ENCODE measurements at regions not wholly inside any gene's neighbourhood (a gene's known extent, or its start where the extent isn't known, plus 50 kb on each side); places are given as distances from the start of the nearest gene placed in this dataset.
"Not testable (repeated sequence)": the region's sequence is repeated elsewhere in the genome, so short reads cannot be mapped to it uniquely, and the experiment has no call there.

DNA sequence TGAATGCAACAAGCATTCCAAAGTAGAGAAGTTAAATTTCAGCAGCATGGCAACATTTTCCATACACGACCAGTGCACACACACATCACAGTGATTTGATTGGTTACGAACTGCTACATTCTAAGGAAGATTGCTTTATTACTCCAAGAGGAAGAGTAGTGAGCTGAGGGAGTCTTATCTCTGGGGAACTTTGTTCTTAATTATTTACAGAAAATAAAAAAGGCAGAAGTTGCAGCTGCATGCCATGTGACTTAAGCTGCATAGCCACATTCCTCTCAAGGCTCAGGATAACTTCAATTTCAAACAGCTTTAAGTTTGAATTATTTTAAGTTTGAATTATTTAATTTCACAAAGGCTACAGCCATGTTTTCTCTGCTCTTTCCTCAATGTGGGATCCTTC lies 71.6 kb upstream of the HSPB3 start:
- Mint-ChIP-seq H3K27ac (no peak overlapping the region), H3K9me3 (peaks cover 4% of the 10 kb centered on the region), H3K36me3 (ENCODE audit: low read depth) (no peaks in the 10 kb centered on the region), H3K4me1 (ENCODE audit: low read depth) (peaks cover 17% of the 10 kb centered on the region), H3K4me3 (no peak overlapping the region), H3K27me3 (peaks cover 23% of the 10 kb centered on the region)

DNA sequence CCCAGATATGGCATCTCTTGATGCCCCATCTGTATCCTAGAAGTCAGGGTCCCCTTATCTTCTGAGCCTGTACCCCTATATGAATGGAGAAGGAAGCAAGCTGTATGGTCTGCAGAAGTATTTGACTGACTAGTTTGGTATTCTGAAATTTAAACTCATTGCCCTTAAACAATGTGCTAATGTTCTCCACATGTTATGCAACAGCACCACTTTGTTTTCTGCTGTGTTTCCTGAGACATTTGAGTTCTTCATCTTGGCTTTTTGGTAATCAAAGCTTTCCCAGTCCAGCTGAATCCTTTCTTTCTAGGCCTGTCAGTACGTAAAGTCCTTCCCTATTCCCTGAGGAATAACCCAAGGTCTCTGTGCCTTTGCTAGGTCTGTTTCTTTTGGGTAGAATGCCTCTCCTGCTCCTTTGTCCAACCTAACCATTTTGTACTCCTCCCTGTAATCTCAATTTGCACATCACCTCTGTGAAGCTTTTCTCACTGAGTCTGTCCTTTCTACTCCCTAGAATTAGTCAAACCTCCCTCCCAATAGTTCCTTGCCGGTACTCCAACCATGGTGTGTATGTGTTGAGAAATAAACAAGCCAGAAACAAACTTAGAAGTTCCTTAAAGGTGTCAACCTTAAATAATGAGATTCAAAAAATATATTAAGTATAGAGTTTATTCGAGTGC lies 72.1 kb upstream of the HSPB3 start:
- Mint-ChIP-seq H3K27me3 (peaks cover 23% of the 10 kb centered on the region), H3K27ac (no peak overlapping the region), H3K4me3 (no peak overlapping the region), H3K9me3 (peaks cover 4% of the 10 kb centered on the region), H3K4me1 (ENCODE audit: low read depth) (peaks cover 11% of the 10 kb centered on the region), H3K36me3 (ENCODE audit: low read depth) (no peaks in the 10 kb centered on the region)

DNA sequence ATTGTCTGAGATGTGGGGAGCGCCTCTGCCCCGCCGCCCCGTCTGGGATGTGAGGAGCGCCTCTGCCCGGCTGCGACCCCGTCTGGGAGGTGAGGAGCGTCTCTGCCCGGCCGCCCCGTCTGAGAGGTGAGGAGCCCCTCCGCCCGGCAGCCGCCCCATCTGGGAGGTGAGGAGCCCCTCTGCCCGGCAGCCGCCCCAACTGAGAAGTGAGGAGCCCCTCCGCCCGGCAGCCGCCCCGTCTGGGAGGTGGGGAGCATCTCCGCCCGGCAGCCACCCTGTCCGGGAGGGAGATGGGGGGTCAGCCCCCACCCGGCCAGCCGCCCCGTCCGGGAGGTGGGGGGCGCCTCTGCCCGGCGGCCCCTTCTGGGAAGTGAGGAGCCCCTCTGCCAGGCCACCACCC lies 70.9 kb upstream of the ARL15 start:
- H3K9me3 Mint-ChIP-seq; H3K36me3 Mint-ChIP-seq (ENCODE audit: low read depth); H3K4me3 Mint-ChIP-seq; H3K4me1 Mint-ChIP-seq (ENCODE audit: low read depth); H3K27ac Mint-ChIP-seq: not testable (repeated sequence)
- peaks cover 33% of the 10 kb centered on the region for H3K27me3 Mint-ChIP-seq

DNA sequence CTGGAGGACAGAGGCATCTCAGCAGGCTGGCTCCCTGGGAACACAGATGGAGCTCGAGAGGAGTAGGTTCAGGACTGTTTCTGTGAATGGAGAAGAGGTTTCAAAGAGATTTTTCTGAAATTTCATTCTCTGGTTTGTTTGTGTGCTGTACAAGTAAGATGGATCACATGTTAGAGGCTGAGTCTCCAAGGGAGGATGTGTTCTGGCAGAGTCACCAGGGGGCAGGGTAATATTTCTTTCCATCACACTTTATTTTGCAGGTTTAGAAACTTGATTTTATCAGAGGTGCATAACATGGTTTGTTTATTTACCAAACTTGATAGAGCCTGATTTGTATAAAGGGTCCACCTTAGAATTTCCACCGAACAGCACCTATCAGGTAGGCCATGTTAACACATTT lies 69.2 kb upstream of the ARL15 start:
- Mint-ChIP-seq H3K27me3 (peaks cover 34% of the 10 kb centered on the region), H3K36me3 (ENCODE audit: low read depth) (no peaks in the 10 kb centered on the region), H3K9me3 (no peaks in the 10 kb centered on the region), H3K27ac (no peak overlapping the region), H3K4me1 (ENCODE audit: low read depth) (no peaks in the 10 kb centered on the region), H3K4me3 (no peak overlapping the region)

DNA sequence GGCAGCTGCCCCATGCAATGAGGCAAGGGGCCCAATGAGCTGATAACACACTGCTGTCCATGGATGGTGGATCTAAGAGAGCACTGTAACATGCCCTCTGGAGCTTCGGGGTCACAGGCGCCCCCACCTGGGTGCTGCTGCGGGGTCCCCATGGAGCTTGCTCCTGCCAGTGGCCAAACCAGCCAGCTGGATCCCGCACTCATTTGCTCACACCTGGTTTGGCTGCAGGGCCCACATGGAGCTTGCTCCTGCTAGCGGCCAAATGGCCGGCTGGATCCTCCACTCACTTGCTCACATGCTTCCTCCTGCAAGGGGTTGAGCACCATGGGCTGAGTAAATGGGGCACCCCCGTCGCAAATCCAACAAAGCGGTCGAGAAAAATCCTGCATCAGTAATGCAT lies 68.3 kb upstream of the ARL15 start:
- Mint-ChIP-seq H3K27me3 (peaks cover 37% of the 10 kb centered on the region), H3K4me1 (ENCODE audit: low read depth) (no peaks in the 10 kb centered on the region), H3K4me3 (no peak overlapping the region)

DNA sequence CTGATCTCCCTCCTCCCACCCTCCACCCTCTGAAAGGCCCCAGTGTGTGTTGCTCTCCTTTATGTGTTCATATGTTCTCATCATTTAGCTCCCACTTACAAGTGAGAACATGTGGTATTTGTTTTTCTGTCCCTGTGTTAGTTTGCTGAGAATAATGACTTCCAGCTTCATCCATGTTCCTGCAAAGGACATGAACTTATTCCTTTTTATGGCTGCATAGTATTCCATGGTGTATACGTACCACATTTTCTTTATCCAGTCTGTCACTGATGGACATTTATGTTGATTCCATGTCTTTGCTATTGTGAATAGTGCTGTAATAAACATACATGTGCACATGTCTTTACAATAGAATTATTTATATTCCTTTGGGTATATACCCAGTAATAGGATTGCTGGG lies 67.0 kb upstream of the ARL15 start:
- H3K27ac Mint-ChIP-seq; H3K9me3 Mint-ChIP-seq; H3K36me3 Mint-ChIP-seq (ENCODE audit: low read depth); H3K4me3 Mint-ChIP-seq; H3K4me1 Mint-ChIP-seq (ENCODE audit: low read depth): not testable (repeated sequence)
- H3K27me3 Mint-ChIP-seq: peaks cover 34% of the 10 kb centered on the region

More for the DNA sequence above, 68.3 kb upstream of the ARL15 start:
- Mint-ChIP-seq H3K27ac (no peak overlapping the region), H3K36me3 (ENCODE audit: low read depth) (no peaks in the 10 kb centered on the region), H3K9me3 (no peaks in the 10 kb centered on the region)

DNA sequence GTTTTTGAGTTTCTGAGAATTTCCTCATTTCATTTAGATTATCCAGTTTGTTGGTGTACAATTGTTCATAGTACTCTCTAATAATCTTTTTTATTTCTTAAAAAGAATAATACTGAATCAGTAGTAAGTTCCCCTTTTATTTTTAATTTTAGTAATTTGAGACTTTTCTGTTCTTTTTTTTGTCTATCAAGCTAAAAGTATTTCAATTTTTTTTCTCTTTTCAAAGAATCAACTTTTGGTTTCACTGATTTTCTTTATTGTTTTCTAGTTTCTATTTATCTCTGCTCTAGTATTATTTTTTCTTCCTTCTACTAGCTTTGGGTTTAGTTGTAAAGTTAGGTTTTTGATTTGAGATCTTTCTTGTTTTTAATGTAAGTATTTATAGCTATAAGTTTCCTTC lies 60.6 kb upstream of the ARL15 start:
- no peaks in the 10 kb centered on the region for H3K4me1 Mint-ChIP-seq (ENCODE audit: low read depth)
- H3K27me3 Mint-ChIP-seq: peaks cover 23% of the 10 kb centered on the region
- H3K36me3 Mint-ChIP-seq (ENCODE audit: low read depth): no peaks in the 10 kb centered on the region
- no peaks in the 10 kb centered on the region for H3K9me3 Mint-ChIP-seq
- H3K4me3 Mint-ChIP-seq: no peak overlapping the region
- H3K27ac Mint-ChIP-seq: no peak overlapping the region

DNA sequence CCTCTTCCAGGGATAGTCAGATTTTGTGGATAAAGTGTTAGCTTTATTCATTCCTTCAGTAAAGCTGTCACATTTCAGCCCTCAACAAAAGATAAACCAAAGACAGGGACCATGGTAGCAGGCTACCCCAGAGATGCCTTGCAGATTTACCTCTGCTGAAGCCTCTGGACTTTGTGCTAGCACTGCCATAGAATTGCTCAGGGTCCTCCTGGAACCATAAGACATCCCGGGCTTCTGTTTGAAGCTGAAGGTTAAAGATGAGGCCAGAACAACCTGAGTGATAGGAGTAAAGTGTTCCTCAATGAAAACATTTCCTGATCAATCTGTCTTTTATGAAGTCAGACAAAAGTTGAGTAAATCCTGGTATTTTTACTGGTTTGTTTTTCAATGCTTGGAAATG lies 57.5 kb upstream of the ARL15 start:
- Mint-ChIP-seq H3K27me3 (peaks cover 7% of the 10 kb centered on the region), H3K4me1 (ENCODE audit: low read depth) (no peaks in the 10 kb centered on the region), H3K9me3 (no peaks in the 10 kb centered on the region), H3K27ac (no peak overlapping the region), H3K4me3 (no peak overlapping the region), H3K36me3 (ENCODE audit: low read depth) (no peaks in the 10 kb centered on the region)

DNA sequence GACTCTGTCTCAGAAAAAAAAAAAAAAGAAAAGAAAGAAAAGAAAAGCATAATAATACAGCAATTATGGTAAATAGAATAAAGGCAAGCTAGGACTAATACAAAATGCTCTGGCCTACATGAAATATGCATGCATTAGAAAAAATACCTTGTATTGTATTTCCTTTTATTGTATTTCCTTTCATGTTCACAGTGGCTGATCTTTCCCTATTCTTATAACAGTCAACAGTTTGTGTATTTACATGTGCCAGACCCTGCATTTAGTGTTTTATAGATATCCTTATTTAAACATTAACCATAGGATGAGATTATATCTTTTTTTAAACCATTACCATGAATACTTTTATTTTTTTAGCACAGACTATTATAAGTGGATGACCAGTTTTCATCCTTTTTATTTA lies 56.3 kb upstream of the ARL15 start:
- peaks cover 15% of the 10 kb centered on the region for H3K27me3 Mint-ChIP-seq
- H3K27ac Mint-ChIP-seq: no peak overlapping the region
- no peak overlapping the region for H3K4me3 Mint-ChIP-seq
- no peaks in the 10 kb centered on the region for H3K9me3 Mint-ChIP-seq
- no peaks in the 10 kb centered on the region for H3K4me1 Mint-ChIP-seq (ENCODE audit: low read depth)
- H3K36me3 Mint-ChIP-seq (ENCODE audit: low read depth): no peaks in the 10 kb centered on the region

DNA sequence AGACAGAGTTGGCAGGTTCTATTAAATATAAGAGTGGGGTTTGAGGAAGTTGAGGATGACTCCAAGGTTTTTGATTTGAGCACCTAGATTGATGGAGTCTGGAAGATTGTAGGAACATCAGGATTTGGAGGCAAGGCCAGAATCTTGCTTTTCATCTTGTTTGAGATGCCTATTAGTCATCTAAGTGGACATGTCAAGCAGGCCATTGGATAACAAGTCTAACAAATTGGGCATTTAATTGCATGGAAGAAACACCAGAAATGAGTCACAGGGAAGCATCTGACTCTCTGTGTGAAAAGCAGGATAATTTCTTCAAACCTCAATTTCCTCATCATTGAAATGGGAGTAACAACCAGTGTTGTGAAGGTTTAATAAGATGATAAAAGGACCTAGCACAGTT lies 53.3 kb upstream of the ARL15 start:
- no peak overlapping the region for H3K27ac Mint-ChIP-seq
- H3K4me1 Mint-ChIP-seq (ENCODE audit: low read depth): no peaks in the 10 kb centered on the region
- H3K27me3 Mint-ChIP-seq: peaks cover 20% of the 10 kb centered on the region
- no peaks in the 10 kb centered on the region for H3K9me3 Mint-ChIP-seq
- H3K36me3 Mint-ChIP-seq (ENCODE audit: low read depth): no peaks in the 10 kb centered on the region
- H3K4me3 Mint-ChIP-seq: no peak overlapping the region

DNA sequence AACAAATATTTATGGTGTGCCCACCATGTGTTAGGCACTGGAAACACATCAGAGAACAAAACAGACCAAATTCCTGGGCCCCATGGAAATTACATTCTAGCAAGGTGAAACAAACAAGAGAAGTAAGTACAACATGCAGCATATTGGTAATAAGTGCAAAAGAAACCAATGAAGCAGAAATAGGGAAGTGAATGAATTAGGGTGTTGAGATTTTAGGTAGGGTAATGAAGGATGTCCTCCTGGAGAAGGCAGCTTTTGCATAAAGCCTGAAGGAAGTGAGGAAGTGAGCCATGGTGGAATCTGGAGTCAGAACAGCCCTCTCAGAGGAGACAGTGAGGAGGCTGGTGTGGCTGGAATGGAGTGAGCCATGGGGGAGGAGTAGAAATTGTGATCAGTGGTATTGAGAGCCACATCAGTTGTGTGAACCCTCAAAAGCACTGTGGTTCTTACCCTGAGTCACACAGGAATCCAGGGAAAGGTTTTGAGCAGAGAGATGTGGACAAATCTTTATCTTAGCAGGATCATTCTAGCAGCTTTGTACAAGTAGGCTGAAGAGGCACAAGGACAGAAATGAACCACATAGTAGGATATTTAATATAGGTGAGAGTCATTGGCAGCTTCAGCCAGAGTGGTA lies 52.7 kb upstream of the ARL15 start:
- Mint-ChIP-seq H3K27ac (no peak overlapping the region), H3K27me3 (peaks cover 14% of the 10 kb centered on the region), H3K4me1 (ENCODE audit: low read depth) (no peaks in the 10 kb centered on the region), H3K9me3 (no peaks in the 10 kb centered on the region), H3K4me3 (no peak overlapping the region), H3K36me3 (ENCODE audit: low read depth) (no peaks in the 10 kb centered on the region)

DNA sequence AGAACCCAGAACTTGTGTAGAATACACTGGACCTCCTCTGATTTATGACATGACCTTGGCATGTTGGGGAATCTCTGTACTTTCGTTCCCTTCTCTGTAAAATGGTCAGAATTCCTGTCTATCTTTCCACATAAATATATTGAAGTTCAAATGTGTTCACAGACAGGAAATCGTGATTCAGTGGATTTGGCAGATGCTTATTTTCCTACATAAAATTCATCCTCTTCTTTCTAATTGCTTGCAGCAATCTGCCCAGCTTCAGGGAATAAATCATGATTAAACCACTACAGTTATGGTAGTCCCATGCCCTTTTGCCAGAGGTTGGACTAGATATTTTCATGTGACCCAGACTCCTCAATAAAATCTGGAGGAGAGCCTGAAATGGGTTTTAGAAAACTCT lies 52.1 kb upstream of the ARL15 start:
- no peaks in the 10 kb centered on the region for H3K36me3 Mint-ChIP-seq (ENCODE audit: low read depth)
- no peaks in the 10 kb centered on the region for H3K4me1 Mint-ChIP-seq (ENCODE audit: low read depth)
- H3K27me3 Mint-ChIP-seq: peaks cover 14% of the 10 kb centered on the region
- H3K27ac Mint-ChIP-seq: no peak overlapping the region
- no peak overlapping the region for H3K4me3 Mint-ChIP-seq
- no peaks in the 10 kb centered on the region for H3K9me3 Mint-ChIP-seq

DNA sequence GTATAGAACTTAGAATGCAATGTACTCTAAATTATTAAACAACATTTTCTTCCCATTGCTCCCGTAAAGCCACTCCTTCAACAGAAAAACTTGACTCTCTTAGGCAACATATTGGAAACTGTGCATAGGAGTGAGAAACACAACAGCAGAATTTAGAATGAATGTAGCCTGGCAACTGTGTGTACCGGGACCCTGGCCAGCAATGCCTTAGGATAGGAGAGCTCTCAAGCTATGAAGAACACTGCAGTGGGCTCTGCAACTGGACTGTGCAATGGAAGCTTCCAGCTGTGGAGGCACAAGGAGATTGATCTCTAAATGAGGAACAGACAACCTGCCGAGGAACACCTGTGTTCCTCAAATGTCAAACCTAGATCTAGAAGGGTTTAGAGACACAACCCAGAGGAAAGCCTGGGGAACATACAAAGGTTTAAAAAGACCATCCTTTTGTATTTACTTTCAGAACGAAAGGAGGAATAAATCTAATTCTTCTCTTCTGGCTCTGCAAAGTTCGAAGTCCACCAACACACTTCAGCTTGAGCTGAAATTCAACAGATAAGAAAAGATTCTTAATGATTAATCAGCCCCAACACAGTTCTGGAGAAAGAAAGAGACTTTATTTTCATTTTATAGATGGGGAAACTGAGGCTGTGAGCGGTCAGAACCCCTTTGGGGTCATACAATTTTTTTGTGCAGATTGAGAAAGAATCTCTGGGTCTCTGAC lies 51.5 kb upstream of the ARL15 start:
- Mint-ChIP-seq H3K9me3 (no peaks in the 10 kb centered on the region), H3K36me3 (ENCODE audit: low read depth) (no peaks in the 10 kb centered on the region), H3K27ac (no peak overlapping the region), H3K4me3 (no peak overlapping the region), H3K4me1 (ENCODE audit: low read depth) (no peaks in the 10 kb centered on the region), H3K27me3 (peaks cover 14% of the 10 kb centered on the region)

DNA sequence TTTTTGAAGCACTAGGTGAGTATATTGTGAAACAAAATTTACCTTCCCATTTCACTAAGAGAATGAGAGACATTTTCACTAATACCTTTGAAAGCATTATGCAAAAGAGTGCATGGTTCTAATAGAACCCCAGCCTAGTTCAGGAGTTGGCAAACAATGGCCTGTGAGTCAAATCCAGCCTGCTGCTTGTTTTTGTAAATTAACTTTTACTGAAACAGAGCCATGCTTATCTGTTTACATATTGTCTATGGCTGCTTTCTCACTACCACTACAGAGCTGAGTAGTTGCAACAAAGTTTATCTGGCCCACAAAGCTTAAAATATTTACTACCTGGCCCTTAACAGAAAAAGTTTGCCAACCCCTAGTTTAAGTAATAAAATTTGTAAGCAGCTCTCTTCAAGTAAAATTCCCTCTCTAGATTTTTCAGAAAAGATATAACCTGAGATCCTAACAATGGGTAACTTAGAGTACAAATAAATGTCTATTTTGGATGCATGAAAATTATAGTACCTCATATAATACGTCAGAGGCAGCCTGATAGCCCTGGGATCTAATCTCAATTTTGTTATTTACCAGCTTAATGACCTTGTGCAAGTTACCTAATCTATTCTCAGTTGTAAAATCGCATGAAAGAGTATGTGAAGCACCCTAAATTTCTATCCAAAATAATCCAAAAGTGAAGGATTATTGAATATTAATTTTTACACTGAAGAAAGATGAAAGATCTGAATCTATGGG lies 50.7 kb upstream of the ARL15 start:
- Mint-ChIP-seq H3K36me3 (ENCODE audit: low read depth) (no peaks in the 10 kb centered on the region), H3K27me3 (peaks cover 14% of the 10 kb centered on the region), H3K27ac (no peak overlapping the region), H3K4me1 (ENCODE audit: low read depth) (no peaks in the 10 kb centered on the region), H3K4me3 (no peak overlapping the region), H3K9me3 (no peaks in the 10 kb centered on the region)
